SK-N-DZ (cell line): ENCODE measurements at regions not wholly inside any gene's neighbourhood (a gene's known extent, or its start where the extent isn't known, plus 50 kb on each side); places are given as distances from the start of the nearest gene placed in this dataset.

Experiments
- DNase-seq: peaks from one replicate; pipeline ENCODE4 v3.0.0-alpha.2; 2015; ENCODE audit warnings: low spot score

DNA sequence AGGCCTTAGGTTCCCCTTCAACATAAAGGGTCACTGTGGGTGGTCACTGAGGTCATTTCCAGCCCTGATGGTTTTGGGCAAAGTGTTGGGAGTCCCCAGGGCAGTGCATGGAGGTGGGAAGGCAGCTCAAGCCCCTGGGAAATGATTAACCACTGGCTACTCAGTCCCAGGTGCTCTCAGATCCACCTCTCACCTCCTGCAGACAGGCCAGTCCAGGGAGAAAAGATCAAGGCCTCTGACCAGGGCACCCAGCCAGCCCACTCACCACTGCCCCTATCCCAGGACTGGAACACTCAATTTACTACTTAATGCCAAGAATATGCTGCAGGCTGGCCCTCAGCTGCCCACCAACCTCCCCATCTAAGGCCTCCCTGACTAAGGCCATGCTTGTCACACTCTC, 1307.9 kb downstream of the UQCRFS1 start:
- DNase-seq: no peak

DNA sequence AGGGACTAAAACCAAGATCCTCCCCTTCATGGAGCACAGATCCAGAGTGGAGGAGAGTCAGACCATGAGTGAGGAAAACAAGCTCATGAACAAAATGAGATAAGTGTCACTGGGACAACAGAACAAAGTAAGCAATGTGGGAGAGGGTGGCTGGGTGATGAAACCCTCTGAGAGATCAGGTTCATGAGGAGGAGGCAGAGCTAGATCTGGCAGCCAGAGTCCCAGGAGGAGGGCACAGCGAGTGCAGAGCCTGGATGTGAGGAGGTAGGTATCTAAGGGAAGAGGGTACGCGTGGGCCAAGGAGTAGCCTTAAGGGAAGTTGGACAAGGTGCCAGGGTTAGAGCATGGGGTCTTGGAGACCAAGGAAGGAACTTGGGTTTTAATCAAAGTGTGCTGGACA, 1311.9 kb downstream of the UQCRFS1 start:
- no peak for DNase-seq

DNA sequence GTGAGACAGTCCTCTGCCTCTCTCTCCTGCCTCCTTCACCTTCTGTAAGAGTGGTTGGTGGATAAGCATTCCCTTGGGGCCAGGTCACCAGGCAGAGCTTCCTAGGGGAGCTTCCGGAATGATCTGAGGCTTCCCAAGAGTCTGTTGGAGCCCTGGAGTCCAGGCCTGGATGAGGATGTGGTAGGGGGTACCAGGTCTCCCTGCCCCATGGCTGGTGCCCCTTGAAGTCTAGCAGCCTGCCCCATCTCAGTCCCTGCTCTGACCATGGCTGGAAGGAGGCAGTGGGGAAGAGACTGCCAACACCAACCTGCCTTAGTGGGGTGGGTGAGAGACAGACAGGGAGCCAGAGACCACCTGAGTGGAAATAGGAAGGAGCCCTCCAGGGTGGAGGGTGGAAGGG, 1316.9 kb downstream of the UQCRFS1 start:
- no peak for DNase-seq

DNA sequence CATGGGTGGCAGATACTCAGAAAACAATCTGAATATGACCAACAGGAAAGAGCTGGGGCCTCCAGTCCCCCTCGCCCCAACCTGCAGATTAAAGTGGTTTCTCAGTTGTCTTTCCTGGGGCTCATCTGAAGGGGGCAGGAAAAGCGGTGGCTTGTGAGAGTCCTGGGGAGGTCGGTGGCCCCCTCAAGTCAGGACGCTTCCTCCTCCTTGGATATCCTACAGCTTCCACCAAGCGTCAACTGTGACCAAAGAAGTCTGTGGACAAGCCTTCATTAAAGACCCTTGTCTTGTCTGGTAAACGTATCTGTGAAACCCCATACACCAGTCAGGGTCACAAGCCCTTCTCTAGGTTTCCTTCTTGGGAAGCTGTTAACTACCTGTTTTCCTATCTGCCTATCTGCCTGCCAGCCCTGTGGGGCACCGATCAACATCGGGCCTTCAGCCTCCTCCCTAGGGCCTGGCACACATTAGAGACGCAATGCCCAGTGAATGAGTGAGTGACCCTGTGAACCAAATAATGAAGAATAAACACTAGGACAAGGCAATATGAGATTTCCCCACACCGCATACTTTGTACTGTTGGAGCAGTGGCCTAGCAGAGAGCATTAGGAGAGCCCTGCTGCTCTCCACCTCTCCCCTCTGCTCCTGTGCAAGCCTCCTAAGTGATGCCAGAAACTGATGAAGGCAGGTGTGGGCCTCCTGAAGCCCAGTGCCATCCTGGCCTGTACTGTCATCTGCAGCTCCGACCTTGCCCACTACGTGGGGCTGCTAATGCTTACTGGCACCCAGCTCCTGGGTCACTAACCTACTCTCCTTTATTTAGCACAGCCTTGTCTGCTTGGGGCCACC, 1317.8 kb downstream of the UQCRFS1 start:
- DNase-seq: no peak

DNA sequence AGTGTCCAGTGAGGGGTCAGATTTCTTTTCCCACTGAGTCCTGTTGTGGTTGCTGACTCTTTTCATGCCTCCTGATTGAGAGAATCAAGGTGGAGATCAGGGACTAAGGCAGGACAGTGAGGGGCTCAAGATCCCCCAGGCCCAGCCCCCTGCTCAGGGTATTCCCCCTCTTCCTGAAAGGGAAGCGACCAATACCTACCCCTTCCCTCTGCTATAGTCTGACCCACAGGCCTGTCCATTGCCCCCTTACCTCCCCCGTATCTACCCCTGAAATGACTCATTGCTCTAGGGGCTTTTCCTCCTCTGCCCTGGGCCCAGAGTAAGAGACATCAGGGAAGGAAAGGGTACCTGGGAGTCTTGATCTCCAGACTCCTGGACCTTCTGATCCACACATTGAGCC, 1320.5 kb downstream of the UQCRFS1 start:
- DNase-seq: no peak

DNA sequence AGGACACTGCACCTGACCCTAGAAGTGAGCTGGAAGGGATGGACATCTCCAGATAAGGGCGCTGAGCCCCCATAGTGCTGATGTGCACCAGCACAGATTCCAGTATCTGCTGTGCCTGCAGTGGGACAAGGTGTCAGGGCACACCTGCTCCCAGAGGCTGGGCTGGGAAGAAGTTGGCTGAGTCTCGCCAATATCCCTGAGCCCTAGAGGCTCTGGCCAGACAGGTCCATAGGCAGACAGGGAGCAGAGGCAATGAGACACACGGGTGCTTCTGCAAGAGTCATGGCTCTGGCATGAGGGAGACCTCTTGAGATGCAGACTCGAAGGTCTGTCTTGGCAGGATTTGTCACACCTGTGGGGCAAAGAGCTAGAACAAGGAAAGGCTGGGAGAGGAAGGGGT, 1321.5 kb downstream of the UQCRFS1 start:
- no peak for DNase-seq

DNA sequence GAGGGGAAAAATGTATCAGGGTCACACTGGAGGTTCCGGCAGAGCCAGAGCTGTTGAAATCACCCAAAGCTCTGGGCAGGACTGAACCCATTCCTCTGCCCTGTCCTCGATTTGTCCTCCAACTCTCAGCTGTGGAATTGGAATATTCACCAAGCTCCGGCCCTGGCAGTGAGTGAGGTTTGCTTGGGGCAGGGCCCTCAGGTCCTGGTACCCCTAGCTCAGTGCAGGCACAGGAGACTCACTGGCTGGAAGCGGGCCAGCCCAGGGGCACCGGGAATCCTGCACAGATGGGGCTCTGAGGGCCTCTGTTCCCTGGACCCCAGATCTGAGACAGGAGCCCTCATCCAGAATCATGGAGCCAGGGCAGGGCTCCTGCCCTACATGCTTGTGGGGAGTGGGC, 1322.3 kb downstream of the UQCRFS1 start:
- no peak for DNase-seq

DNA sequence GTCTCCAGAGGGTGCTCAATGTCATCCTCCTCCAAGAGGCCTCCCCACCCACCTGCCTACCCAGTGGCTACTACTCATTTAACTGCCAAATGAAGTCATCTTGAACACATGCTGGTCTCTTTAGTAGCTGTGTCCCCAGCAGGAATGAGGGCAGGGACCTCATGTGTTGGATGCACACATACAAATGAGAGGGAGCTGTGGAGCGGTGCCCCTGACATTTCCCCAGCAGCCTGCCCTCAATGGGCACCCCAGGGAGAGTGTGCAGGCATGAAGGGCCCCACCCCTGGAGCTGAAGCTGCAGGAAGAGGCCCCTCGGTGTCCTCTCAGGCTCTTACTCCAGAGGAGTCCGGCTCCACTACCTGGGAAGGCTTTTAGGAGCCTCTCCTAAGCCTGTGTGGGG, 1322.7 kb downstream of the UQCRFS1 start:
- DNase-seq: no peak

DNA sequence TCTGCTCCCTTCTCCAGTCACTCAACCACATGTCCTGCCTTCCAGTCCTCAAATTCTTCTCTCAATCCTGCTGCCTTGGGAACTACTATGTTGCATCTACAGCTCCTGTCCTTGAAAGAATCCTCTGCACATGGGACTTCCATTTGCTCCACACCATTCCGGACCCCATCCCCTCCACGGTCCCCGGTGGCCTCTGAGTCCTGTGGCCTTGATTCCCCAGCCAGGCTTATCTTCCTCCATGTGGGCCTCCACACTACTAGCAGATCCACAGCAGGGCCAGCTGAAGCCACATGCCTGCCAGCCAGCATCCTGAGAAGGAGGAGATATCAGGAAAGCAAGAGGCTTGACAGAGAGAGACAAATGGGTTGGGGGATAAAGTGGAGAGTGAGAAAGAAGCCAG, 1323.8 kb downstream of the UQCRFS1 start:
- no peak for DNase-seq

DNA sequence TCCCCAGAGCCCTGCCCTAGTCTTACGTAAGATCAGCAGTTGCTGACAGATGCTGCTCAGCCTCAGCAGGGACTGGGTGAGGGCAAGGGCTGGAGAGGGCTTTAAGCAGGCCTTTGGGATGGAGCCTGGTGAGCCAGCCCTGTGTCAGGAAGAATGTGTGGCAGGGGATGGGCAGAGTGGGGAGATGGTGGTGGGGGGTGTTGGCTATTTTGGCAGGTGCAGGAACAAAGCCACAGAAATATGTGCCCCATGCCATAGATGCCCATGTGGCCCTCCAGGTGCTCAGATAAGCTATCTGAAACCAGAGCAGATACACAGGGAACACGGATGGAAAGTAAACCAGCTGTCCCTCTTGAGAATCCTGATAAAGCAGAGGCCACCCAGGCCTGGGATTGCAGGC, 1325.0 kb downstream of the UQCRFS1 start:
- DNase-seq: no peak

DNA sequence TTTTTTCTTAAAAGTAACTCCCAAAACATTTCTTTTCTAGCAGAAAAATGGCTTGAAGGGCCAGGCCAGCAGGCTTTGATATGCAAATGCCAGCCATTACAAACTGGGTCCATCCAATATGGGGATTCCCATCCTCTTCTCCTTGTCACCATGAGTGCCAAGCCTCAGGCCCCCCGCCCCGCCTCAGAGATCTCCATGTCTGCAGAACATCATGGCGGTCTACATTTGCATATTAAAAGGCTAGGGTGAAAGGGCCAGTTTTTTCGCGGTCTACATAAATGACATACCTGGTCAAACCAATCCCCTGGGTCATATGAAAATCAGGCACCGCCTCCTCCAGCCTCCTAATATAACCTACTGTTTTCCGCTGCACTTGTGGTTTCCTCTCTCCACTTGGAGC, 1327.6 kb downstream of the UQCRFS1 start:
- no peak for DNase-seq

DNA sequence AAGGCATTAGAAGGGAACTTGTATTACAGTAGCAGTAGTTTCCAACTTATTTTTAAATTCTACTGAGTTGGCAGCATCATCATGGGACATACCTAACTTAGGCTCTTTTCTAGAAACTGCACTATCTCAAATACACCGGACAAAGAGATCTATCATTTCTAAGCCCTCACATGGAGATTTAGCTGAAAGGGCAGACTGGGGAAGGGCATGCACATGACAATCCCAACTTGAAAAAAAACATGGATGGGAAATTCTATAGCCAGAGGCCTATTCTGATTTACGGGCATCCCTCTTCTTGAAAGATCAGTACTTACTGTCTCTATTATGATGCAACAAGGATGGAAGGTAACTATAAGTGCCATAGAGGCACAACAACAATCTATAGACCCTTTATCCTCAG, 1328.6 kb downstream of the UQCRFS1 start:
- no peak for DNase-seq

DNA sequence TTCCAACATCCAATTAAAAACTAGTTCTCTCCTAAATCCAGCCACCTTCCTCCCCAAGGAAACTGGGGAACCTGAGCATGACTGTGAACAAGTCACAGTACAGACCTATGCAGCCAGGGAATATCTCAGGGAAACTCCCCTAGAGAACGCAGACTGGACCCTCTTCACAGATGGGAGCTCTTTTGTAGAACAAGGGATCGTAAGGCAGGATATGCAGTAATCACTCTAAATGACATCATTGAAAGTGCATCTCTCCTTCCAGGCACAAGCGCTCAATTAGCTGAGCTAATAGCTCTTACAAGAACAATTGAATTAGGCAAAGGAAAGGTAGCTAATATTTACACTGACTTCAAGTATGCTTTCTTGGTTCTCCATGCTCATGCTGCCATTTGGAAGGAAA, 1331.7 kb downstream of the UQCRFS1 start:
- DNase-seq: no peak

DNA sequence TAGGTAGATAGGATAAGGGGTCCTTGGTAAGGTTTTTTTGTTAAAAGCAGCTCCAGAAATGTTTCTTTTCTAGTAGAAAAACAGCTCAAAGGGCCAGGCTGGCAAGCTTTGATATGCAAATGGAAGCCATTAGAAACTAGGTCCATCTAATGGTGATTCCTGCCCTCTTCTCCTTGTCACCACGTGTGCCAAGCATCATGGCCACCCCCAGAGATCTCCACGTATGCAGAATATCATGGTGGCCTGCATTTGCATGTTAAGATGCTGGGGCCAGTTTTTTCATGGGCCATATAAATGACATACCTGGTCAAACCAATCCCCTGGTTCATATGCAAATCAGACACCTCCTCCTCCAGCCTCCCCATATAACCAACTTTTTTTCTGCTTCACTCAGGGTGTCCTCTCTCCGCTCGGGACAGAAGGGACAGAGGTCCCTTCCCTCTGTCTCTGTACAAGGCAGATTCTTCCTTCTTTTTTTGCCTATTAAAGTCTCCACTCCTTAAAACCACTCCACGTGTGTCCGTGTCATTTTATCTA, 1335.9 kb downstream of the UQCRFS1 start:
- no peak for DNase-seq

DNA sequence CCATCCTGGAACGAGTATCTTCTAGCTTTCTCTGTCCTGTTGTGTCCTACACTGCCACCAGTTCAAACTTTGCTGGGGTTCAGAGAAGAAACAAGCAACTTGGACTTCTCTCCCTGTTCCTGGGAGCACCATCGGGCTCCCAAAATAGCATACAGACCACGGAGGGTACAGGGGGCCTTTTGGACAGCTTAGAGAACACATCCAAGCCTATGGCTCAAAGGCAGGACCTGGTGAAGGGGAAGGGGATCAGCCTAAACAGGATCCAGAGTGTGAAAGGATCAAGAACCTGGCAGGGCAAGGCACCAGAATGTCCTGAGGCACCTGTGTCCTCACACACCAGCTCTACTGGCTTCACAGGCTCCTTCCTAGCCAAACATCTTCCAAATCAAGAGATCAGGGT, 1336.5 kb downstream of the UQCRFS1 start:
- no peak for DNase-seq

DNA sequence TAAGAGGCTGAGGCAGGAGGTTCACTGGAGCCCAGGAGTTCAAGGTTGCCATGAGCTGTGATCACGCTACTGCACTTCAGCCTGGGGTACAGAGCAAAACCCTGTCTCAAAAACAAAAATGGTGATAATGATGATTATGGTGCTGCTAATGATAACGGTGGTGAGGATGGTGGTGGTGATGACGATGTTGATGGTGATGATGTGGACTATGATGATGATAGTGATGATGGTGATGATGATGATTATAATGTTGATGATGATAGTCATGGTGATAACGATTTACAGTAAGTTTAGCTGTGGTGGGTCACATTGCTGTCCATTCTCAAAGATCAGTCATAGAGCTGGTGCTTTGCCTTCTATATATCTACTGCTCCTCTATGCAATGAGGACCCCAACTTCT, 1340.6 kb downstream of the UQCRFS1 start:
- DNase-seq: no peak

DNA sequence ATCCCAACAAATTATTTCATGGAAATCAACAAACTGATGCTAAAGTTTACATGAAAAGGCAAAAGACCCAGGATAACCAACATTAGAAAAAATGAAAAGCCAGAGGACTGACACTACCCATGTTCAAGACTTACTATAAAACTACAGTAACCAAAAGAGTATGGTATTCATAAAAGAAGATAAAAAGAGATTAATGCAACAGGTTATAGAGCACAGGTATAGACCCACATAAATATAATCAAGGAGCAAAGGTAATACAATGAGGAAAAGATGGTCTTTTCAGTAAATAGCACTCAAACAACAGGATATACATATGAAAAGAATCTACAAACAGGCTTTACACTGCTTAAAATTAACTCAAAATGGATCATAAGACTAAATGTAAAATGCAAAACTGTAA, 1342.7 kb downstream of the UQCRFS1 start:
- no peak for DNase-seq

DNA sequence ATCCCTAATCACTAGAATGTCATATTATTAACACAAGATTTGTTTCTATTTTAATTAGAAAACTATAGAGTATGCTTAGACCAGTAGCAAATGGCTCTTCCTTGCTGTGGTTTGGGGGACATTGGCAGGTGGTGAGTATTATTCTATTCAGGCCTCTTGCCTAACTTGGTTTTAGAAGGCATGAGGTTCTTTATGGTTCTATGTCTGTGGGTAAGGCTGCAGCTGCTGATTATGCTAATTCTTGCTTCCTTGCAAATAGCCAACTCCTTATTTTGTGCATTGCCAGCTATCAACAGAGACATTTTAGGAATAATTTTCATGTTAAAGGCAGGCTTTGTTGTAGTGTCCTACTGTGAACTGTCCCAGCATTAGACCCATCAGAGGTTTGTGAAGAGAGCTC, 1344.9 kb downstream of the UQCRFS1 start:
- no peak for DNase-seq

DNA sequence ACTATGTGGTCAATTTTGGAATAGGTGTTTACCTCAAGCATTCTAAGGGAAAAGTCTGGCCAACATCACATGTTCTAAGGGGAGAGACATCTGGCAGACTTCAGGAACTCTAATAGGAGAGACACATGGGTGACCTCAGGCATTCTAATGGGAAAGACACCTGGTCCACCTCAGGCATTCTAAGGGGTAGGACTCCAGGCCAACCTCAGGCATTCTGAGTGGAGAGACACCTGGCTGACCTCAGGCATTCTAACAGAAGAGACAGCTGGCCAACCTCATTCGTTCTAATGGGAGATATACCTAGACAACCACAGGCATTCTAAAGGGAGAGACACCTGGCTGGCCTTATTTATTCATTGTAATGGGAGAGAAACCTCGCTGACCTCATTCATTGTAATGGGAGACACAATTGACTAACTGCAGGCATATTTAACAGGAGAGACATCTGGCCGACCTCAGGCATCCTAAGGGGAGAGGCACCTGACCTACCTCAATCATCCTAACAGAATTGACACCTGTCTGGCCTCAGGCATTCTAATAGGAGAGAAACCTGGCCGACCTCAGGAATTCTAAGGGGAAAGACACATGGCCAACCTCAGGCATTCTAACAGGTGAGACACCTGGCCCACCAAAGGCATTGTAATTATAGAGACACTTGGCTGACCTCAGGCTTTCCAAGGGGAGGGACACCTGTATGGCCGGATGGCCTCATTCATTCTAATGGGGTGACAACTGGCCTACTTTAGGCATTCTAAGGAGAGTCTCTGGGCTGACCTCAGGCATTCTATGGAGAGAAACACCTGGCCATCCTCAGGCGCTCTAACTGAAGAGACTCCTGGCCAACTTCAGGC, 1346.8 kb downstream of the UQCRFS1 start:
- DNase-seq: no peak

DNA sequence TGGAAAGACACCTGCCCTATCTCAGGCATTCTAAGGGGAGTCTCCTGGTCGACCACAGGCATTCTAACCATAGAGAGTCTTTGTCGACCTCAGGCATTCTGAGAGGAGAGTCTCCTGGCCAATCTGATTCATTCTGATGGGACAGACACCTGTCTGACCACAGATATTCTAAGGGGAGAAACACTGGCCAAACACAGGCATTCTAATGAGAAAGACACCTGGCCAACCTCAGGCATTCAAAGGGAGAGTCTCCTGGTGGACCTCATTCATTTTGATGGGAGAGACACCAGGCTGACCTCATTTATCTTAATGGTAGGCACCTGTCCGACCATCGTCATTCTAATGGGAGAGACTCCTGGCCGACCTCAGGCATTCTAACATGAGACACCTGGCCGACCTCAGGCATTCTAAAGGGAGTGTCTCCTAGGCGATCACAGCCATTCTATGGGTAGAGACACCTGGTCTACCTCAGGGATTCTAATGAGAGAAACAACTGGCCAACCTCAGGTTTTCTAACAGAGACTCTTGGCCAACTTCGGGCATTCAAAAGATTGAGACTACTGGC, 1351.5 kb downstream of the UQCRFS1 start:
- no peak for DNase-seq

DNA sequence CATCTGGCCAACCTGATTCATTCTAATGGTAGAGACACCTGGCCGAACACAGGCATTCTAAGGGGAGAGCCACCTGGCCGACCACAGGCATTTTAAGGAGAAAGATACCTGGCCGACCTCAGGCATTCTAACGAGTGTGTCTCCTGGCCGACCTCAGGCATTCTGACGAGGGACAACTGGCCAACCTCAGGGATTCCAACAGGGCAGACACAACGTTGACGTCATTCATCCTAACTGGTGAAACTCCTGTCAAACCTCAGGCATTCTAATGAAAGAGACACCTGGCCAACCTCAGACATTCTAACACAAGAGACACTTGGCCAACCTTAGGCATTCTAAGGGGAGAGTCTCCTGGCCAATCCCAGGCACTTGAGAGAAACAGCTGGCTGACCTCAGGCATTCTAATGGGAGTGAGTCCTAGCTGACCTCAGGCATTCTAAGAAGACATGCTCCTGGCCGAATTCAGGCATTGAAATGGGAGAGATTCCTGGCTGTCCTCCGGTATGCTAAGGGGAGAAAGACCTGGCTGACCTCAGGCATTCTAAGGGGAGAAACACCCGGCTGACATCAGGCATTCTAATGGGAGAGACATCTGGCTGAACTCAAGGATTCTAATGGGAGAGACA, 1352.5 kb downstream of the UQCRFS1 start:
- no peak for DNase-seq

DNA sequence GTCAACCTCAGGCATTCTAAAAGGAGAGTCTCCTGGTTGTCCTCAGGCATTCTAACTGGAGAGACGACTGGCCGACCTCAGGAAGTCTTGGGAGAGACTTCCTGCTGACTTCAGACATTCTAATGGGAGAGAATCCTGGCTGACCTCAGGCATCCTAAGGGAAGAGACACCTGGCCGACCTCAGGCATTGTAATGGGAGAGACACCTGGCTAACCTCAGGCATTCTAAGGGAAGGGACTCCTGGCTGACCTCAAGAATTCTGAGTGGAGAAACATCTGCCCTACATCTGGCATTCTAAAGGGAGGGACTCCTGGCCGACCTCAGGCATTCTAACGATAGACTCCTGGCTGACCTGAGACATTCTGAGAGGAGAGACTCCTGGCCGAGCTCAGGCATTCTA, 1353.3 kb downstream of the UQCRFS1 start:
- no peak for DNase-seq
